ENCODE measurements at regions not wholly inside any gene's neighbourhood (a gene's known extent, or its start where the extent isn't known, plus 50 kb on each side); places are given as distances from the start of the nearest gene placed in this dataset.
"Not testable (repeated sequence)": the region's sequence is repeated elsewhere in the genome, so short reads cannot be mapped to it uniquely, and the experiment has no call there.

DNA sequence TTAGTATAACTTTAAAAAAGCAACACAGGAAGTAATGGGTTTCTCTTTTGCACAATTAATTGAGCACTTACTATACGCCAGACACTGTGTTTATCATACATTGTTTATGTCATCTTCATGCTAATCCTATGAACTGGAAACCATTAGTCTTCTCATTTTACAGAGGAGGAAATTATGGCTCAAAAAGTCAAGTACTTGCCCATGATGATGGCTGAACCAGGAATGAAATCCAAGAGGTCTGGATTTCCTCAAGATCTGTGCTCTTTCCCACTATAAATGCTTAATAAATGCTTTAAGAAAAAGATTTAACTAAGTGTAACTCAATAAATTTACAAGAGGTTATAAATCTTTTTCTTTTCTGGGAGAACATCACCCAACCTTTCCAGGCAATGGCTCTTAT is 303.7 kb upstream of the RRP15 start:
- no peaks in the 10 kb centered on the region for H3K9me3 ChIP-seq
- H3K27me3 ChIP-seq (ENCODE audit: low read depth), result no peaks in the 10 kb centered on the region
- H3K36me3 ChIP-seq (replicated peaks), result no peaks in the 10 kb centered on the region
- no peak overlapping the region for H3K4me3 ChIP-seq
- peaks cover 16% of the 10 kb centered on the region for H3K4me1 ChIP-seq
- no peak for DNase-seq (ENCODE audit: low spot score in 2 of 2)
- in situ Hi-C loops (cut with MboI; ENCODE audit: low sequenced_read_pairs), result no loop called here

GRCh38 chr1:217982331-217983050 is 302.6 kb upstream of the RRP15 start:
- H3K36me3 ChIP-seq (replicated peaks), result no peaks in the 10 kb centered on the region
- no peaks in the 10 kb centered on the region for H3K9me3 ChIP-seq
- H3K4me3 ChIP-seq, result no peak overlapping the region
- in situ Hi-C loops (cut with MboI; ENCODE audit: low sequenced_read_pairs), result no loop called here
- no peaks in the 10 kb centered on the region for H3K27me3 ChIP-seq (ENCODE audit: low read depth)
- DNase-seq (ENCODE audit: low spot score in 2 of 2), result no peak
- H3K4me1 ChIP-seq, result peaks cover 14% of the 10 kb centered on the region

DNA sequence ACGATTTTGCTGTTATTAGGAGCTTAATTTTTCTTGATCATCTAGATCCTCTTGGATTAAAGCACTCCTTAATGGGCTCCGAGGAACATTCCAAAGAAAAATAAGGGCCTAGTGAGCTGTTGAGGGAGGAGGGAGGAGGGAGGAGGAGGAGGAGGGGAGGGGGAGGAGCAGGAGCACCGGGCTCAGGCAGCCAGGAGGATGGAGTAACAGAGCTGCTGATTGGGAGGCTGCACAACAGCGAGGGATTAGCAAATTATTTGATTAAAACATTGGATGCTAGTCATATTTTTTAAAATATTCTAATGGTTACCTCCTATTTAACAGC is 302.1 kb upstream of the RRP15 start:
- Histone ChIP-seq H3K27me3 (ENCODE audit: low read depth) (no peaks in the 10 kb centered on the region), H3K9me3 (no peaks in the 10 kb centered on the region), H3K36me3 (replicated peaks) (no peaks in the 10 kb centered on the region), H3K4me3 (no peak overlapping the region), H3K4me1 (peaks cover 8% of the 10 kb centered on the region)
- in situ Hi-C loops (cut with MboI; ENCODE audit: low sequenced_read_pairs), result no loop called here
- DNase-seq (ENCODE audit: low spot score in 2 of 2), result no peak

- Histone ChIP-seq H3K27me3 (ENCODE audit: low read depth) (no peaks in the 10 kb centered on the region), H3K9me3 (no peaks in the 10 kb centered on the region), H3K36me3 (replicated peaks) (no peaks in the 10 kb centered on the region), H3K4me1 (no peaks in the 10 kb centered on the region), H3K4me3 (no peak overlapping the region)
- no peak for DNase-seq (ENCODE audit: low spot score in 2 of 2)
- in situ Hi-C loops (cut with MboI; ENCODE audit: low sequenced_read_pairs), result no loop called here
Observed at GRCh38 chr1:217985641-217986040, 299.5 kb upstream of the RRP15 start.

DNA sequence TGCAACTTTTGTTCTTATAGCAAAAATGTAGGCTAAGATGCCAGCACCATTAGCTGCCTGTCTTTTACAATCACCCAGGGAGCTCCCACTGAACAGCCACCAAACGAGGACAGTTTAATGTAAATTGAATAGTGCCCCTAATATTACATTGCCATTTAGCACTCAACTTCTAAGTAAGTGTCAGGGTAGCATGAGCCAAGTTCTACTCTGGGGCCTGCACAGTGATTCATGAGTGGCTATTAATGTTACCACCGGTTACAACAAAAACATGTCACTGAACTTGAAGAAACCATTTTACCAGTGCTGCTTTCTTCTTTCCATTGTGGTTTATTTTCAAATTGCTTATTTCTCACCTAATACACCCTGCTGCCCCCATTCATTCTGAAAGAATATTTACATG is 295.6 kb upstream of the RRP15 start:
- Histone ChIP-seq H3K9me3 (no peaks in the 10 kb centered on the region), H3K27me3 (ENCODE audit: low read depth) (no peaks in the 10 kb centered on the region), H3K4me1 (no peaks in the 10 kb centered on the region), H3K36me3 (replicated peaks) (no peaks in the 10 kb centered on the region), H3K4me3 (no peak overlapping the region)
- in situ Hi-C loops (cut with MboI; ENCODE audit: low sequenced_read_pairs), result no loop called here
- DNase-seq (ENCODE audit: low spot score in 2 of 2), result no peak

DNA sequence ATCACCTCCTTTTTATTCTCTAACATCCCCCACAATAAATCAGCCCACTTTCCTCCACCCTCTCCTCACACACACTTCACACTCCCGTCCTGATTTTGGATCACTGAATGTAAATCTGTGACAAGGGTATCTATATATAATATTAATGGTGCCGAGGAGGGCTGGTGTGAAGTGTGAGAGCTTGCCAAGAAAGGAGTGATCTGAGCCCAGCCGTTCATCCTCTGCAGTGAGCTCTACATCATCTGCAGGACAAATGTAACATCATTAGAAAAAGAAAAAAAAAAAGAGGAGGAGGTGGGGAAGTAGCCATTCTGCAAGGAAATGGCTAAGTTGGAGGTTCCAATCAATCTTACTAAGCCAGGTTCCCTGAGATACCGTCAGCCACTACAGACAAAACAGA is 291.7 kb upstream of the RRP15 start:
- in situ Hi-C loops (cut with MboI; ENCODE audit: low sequenced_read_pairs), result no loop called here
- H3K36me3 ChIP-seq (replicated peaks), result no peaks in the 10 kb centered on the region
- H3K9me3 ChIP-seq, result no peaks in the 10 kb centered on the region
- H3K4me3 ChIP-seq, result no peak overlapping the region
- H3K27me3 ChIP-seq (ENCODE audit: low read depth), result no peaks in the 10 kb centered on the region
- no peaks in the 10 kb centered on the region for H3K4me1 ChIP-seq
- no peak for DNase-seq (ENCODE audit: low spot score in 2 of 2)

DNA sequence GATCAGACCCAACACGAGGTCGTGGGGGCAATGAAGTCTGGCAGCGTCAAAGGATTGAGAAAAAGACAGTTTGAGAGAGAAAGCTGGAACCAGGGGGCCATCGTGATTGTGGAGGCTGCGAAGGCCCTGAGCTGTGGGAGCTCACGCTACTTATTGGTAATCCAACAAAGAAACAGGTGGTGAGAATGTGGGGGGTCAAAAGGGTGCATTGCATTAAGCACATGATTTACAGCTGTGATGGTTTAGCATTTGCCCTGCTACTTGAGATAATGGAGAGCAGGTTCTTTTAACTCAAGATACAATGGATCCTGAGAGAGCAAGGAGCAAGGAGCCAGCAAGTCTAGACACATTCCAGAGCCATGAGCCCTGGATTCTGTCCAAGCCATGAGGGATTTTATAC is 276.8 kb upstream of the RRP15 start:
- H3K36me3 ChIP-seq (replicated peaks); H3K4me1 ChIP-seq; H3K4me3 ChIP-seq; in situ Hi-C loops (cut with MboI; ENCODE audit: low sequenced_read_pairs); H3K27me3 ChIP-seq (ENCODE audit: low read depth); DNase-seq (ENCODE audit: low spot score in 2 of 2); H3K9me3 ChIP-seq: not testable (repeated sequence)

DNA sequence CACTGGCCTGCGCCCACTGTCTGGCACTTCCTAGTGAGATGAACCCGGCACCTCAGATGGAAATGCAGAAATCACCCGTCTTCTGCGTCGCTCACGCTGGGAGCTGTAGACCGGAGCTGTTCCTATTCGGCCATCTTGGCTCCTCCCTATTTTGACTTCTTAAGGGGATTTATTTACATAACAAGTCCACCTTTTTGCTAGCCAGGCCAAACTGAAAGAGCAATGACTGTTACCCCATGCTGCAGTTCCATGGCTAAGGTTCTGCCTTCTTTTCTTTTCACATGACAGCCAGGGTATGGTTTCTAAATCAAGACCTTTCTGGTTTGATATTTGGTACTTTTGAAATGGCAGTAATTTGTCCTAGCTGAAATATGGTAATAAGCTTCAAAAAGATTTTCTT is 270.0 kb upstream of the RRP15 start:
- H3K36me3 ChIP-seq (replicated peaks); in situ Hi-C loops (cut with MboI; ENCODE audit: low sequenced_read_pairs); H3K4me3 ChIP-seq; H3K4me1 ChIP-seq; H3K27me3 ChIP-seq (ENCODE audit: low read depth); DNase-seq (ENCODE audit: low spot score in 2 of 2): not testable (repeated sequence)
- peaks cover 11% of the 10 kb centered on the region; the same call in 1 of the 2 replicates for H3K9me3 ChIP-seq

DNA sequence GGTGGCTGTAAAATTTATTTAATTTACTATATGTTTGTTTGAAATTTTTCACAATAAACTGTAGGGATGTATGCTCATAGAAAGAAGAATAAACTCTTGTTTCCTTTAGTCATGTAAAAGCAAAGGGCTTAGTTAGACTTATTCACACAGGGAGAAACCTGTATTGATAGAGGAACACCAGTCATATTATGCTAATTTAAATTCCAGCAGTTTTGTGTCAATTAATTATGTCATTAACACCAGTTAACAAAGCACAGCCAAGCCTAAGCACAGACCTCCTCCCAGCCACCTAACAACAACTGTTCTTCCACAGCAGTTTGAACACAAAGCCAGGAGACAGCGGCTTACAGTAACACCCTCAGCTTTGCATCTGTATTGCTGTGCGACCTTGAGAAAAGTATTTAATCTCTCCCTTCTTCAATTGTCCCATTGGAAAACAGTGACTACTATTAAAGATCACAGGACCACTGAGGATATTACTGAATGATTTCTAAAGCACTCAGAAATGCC is 260.8 kb upstream of the RRP15 start:
- no peaks in the 10 kb centered on the region for H3K27me3 ChIP-seq (ENCODE audit: low read depth)
- no peak overlapping the region for H3K4me3 ChIP-seq
- peaks cover 15% of the 10 kb centered on the region for H3K4me1 ChIP-seq
- in situ Hi-C loops (cut with MboI; ENCODE audit: low sequenced_read_pairs), result no loop called here
- peaks cover 1% of the 10 kb centered on the region; the same call in 1 of the 2 replicates for H3K9me3 ChIP-seq
- no peaks in the 10 kb centered on the region for H3K36me3 ChIP-seq (replicated peaks)
- DNase-seq (ENCODE audit: low spot score in 2 of 2), result peak; percentile 79 to 93

- in situ Hi-C loops (cut with MboI; ENCODE audit: low sequenced_read_pairs), result no loop called here
Observed at GRCh38 chr1:218025454-218025853, 259.6 kb upstream of the RRP15 start.

DNA sequence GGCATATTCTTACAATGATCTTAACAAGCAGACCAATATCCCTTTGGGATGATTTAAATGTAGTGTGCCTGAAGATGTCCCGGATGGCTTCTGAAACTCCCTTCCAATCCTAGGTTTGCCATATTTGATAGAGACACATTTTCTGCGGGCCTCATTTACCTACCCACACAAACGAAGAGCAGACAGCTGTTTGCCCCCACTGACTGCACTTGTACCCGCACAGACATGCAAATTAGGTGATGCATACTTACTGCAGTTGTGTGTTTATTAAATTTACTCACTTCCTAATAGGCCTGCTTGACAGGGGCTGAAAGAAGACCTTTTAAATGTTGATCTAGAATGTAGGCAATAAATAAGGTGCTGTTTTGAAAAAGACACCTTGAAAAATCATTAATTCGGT is 257.9 kb upstream of the RRP15 start:
- Histone ChIP-seq H3K9me3 (no peaks in the 10 kb centered on the region), H3K4me1 (peaks cover 32% of the 10 kb centered on the region), H3K4me3 (no peak overlapping the region), H3K36me3 (replicated peaks) (no peaks in the 10 kb centered on the region), H3K27me3 (ENCODE audit: low read depth) (no peaks in the 10 kb centered on the region)
- in situ Hi-C loops (cut with MboI; ENCODE audit: low sequenced_read_pairs), result no loop called here
- DNase-seq (ENCODE audit: low spot score in 2 of 2), result no peak

More at GRCh38 chr1:218025454-218025853, 259.6 kb upstream of the RRP15 start:
- H3K27me3 ChIP-seq (ENCODE audit: low read depth), result no peaks in the 10 kb centered on the region
- H3K4me1 ChIP-seq, result peaks cover 16% of the 10 kb centered on the region
- no peaks in the 10 kb centered on the region for H3K36me3 ChIP-seq (replicated peaks)
- no peak overlapping the region for H3K4me3 ChIP-seq
- no peak for DNase-seq (ENCODE audit: low spot score in 2 of 2)
- H3K9me3 ChIP-seq, result no peaks in the 10 kb centered on the region

GRCh38 chr1:218030846-218031245 is 254.2 kb upstream of the RRP15 start:
- in situ Hi-C loops (cut with MboI; ENCODE audit: low sequenced_read_pairs), result no loop called here
- H3K4me1 ChIP-seq, result peaks cover 47% of the 10 kb centered on the region
- H3K27me3 ChIP-seq (ENCODE audit: low read depth), result no peaks in the 10 kb centered on the region
- H3K9me3 ChIP-seq, result no peaks in the 10 kb centered on the region
- no peak overlapping the region for H3K4me3 ChIP-seq
- no peaks in the 10 kb centered on the region for H3K36me3 ChIP-seq (replicated peaks)
- DNase-seq (ENCODE audit: low spot score in 2 of 2), result no peak

- no peaks in the 10 kb centered on the region for H3K27me3 ChIP-seq (ENCODE audit: low read depth)
- DNase-seq (ENCODE audit: low spot score in 2 of 2), result no peak
- no peaks in the 10 kb centered on the region for H3K36me3 ChIP-seq (replicated peaks)
- H3K9me3 ChIP-seq, result no peaks in the 10 kb centered on the region
- in situ Hi-C loops (cut with MboI; ENCODE audit: low sequenced_read_pairs), result no loop called here
- no peak overlapping the region for H3K4me3 ChIP-seq
- peaks cover 47% of the 10 kb centered on the region for H3K4me1 ChIP-seq
Observed at GRCh38 chr1:218031901-218032300, 253.2 kb upstream of the RRP15 start.

DNA sequence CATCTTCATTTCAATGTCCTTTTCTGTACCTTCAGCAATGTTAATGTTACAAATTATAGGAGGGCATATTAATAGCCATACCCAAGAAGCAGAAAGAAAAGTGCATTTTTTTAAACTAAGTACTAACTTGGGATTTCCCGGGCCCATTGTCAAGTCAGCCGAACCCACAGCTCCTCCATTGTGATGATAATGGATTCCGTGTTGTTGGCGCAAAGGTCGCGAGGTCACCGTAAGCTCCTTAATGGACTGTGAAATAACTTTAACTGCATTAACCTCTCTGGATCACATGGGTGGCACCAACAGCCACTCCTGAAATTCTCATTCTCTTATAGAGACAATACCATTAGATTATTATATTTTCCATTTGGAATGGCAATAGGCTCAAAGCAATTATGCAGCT is 250.6 kb upstream of the RRP15 start:
- H3K9me3 ChIP-seq, result no peaks in the 10 kb centered on the region
- no peaks in the 10 kb centered on the region for H3K36me3 ChIP-seq (replicated peaks)
- peak; percentile 86 to 97 for DNase-seq (ENCODE audit: low spot score in 2 of 2)
- in situ Hi-C loops (cut with MboI; ENCODE audit: low sequenced_read_pairs), result no loop called here
- H3K4me1 ChIP-seq, result peaks cover 47% of the 10 kb centered on the region
- no peak overlapping the region for H3K4me3 ChIP-seq
- H3K27me3 ChIP-seq (ENCODE audit: low read depth), result no peaks in the 10 kb centered on the region

All from HAP-1 (cell line).